GM18858 (cell line): ENCODE measurements at regions not wholly inside any gene's neighbourhood (a gene's known extent, or its start where the extent isn't known, plus 50 kb on each side); places are given as distances from the start of the nearest gene placed in this dataset.

Experiments used
- ATAC-seq: cut with Tn5 transposase; IDR thresholded peaks from one replicate; pipeline ENCODE4 v1.9.1; 2021; ENCODE audit not compliant: unreplicated experiment

GRCh38 chr2:84290537-84290936 is 168.5 kb downstream of the SUCLG1 start:
- no peak for ATAC-seq

GRCh38 chr2:84288293-84288692 is 170.8 kb downstream of the SUCLG1 start:
- no peak for ATAC-seq

GRCh38 chr2:84286878-84287277 is 172.2 kb downstream of the SUCLG1 start:
- ATAC-seq: no peak

- ATAC-seq: no peak
These were observed 173.9 kb downstream of the SUCLG1 start for GRCh38 chr2:84285056-84285747.

GRCh38 chr2:84283506-84283905 is 175.6 kb downstream of the SUCLG1 start:
- no peak for ATAC-seq

GRCh38 chr2:84281510-84281909 is 177.6 kb downstream of the SUCLG1 start:
- ATAC-seq: no peak

- ATAC-seq: no peak
These were observed 178.2 kb downstream of the SUCLG1 start for GRCh38 chr2:84280873-84281272.

- ATAC-seq: no peak
These were observed 180.7 kb downstream of the SUCLG1 start for GRCh38 chr2:84278386-84278785.

GRCh38 chr2:84276590-84277255 is 182.4 kb downstream of the SUCLG1 start:
- no peak for ATAC-seq

GRCh38 chr2:84273406-84273805 is 185.7 kb downstream of the SUCLG1 start:
- ATAC-seq: no peak

- no peak for ATAC-seq
These were observed 187.1 kb downstream of the SUCLG1 start for GRCh38 chr2:84271977-84272376.

GRCh38 chr2:84257831-84258230 is 201.2 kb downstream of the SUCLG1 start:
- ATAC-seq: no peak

- ATAC-seq: no peak
These were observed 207.3 kb downstream of the SUCLG1 start for GRCh38 chr2:84251651-84252302.

GRCh38 chr2:84249140-84249539 is 209.9 kb downstream of the SUCLG1 start:
- no peak for ATAC-seq

- no peak for ATAC-seq
These were observed 211.5 kb downstream of the SUCLG1 start for GRCh38 chr2:84247532-84247931.

- no peak for ATAC-seq
These were observed 215.0 kb downstream of the SUCLG1 start for GRCh38 chr2:84243788-84244733.

- ATAC-seq: no peak
These were observed 220.2 kb downstream of the SUCLG1 start for GRCh38 chr2:84238907-84239306.

GRCh38 chr2:84236288-84236687 is 222.8 kb downstream of the SUCLG1 start:
- ATAC-seq: no peak

- ATAC-seq: no peak
These were observed 225.0 kb downstream of the SUCLG1 start for GRCh38 chr2:84234103-84234502.

GRCh38 chr2:84231478-84231877 is 227.6 kb downstream of the SUCLG1 start:
- no peak for ATAC-seq

- ATAC-seq: no peak
These were observed 235.0 kb downstream of the SUCLG1 start for GRCh38 chr2:84224121-84224520.
